Chondrocyte (in vitro differentiated cells): ENCODE measurements at regions not wholly inside any gene's neighbourhood (a gene's known extent, or its start where the extent isn't known, plus 50 kb on each side); places are given as distances from the start of the nearest gene placed in this dataset.
"Not testable (repeated sequence)": the region's sequence is repeated elsewhere in the genome, so short reads cannot be mapped to it uniquely, and the experiment has no call there.

ENCODE experiments used
- DNase-seq: peaks from one replicate; pipeline ENCODE4 v3.0.0; 2021; ENCODE audit warnings: mixed read lengths, low spot score
- H3K27ac Mint-ChIP-seq: one replicate; pipeline ENCODE4 v1.8.0; 2021; ENCODE audit warnings: mild to moderate bottlenecking, moderate library complexity, mixed read lengths; ENCODE audit not compliant: unreplicated experiment
- H3K27me3 Mint-ChIP-seq: 2 replicates; pipeline ENCODE4 v1.8.0; 2021; ENCODE audit warnings: low read depth, mixed read lengths
- H3K36me3 Mint-ChIP-seq: 2 replicates; pipeline ENCODE4 v1.8.0; 2021; ENCODE audit warnings: low read depth, mixed read lengths
- H3K4me1 Mint-ChIP-seq: 2 replicates; pipeline ENCODE4 v1.8.0; 2021; ENCODE audit warnings: low read depth, mild to moderate bottlenecking, mixed read lengths
- H3K4me3 Mint-ChIP-seq: one replicate; pipeline ENCODE4 v1.8.0; 2021; ENCODE audit warnings: mild to moderate bottlenecking, moderate library complexity, mixed read lengths; ENCODE audit not compliant: unreplicated experiment
- H3K9me3 Mint-ChIP-seq: 2 replicates; pipeline ENCODE4 v1.8.0; 2021; ENCODE audit warnings: low read depth, mixed read lengths
- CTCF ChIP-seq: fragments of 200-600 bp; sonication (generic); IDR thresholded peaks from 2 replicates; pipeline ENCODE4 v1.5.0; 2021; ENCODE audit warnings: antibody characterized with exemption, mild to moderate bottlenecking, moderate library complexity

- Mint-ChIP-seq H3K27ac (no peak overlapping the region), H3K4me1 (peaks cover 44% of the 10 kb centered on the region), H3K4me3 (no peak overlapping the region), H3K36me3 (no peaks in the 10 kb centered on the region), H3K27me3 (peaks cover 6% of the 10 kb centered on the region), H3K9me3 (peaks cover 5% of the 10 kb centered on the region)
- no peak for DNase-seq
- TF ChIP-seq CTCF, result peak; percentile 59
Measured at GRCh38 chr7:47180516-47180826, 401.4 kb downstream of the TNS3 start.

GRCh38 chr7:47179812-47180515, 401.9 kb downstream of the TNS3 start:
- Mint-ChIP-seq H3K9me3 (peaks cover 5% of the 10 kb centered on the region), H3K4me3 (no peak overlapping the region), H3K4me1 (peaks cover 39% of the 10 kb centered on the region), H3K36me3 (no peaks in the 10 kb centered on the region), H3K27ac (no peak overlapping the region), H3K27me3 (peaks cover 6% of the 10 kb centered on the region)
- TF ChIP-seq CTCF, result peak; percentile 96
- no peak for DNase-seq

GRCh38 chr7:47172602-47173539, 409.0 kb downstream of the TNS3 start:
- H3K4me1 Mint-ChIP-seq, H3K4me3 Mint-ChIP-seq, DNase-seq, H3K27ac Mint-ChIP-seq, H3K36me3 Mint-ChIP-seq, H3K9me3 Mint-ChIP-seq, H3K27me3 Mint-ChIP-seq: not testable (repeated sequence)

GRCh38 chr7:47170516-47170915, 411.4 kb downstream of the TNS3 start:
- Mint-ChIP-seq H3K27me3 (no peaks in the 10 kb centered on the region), H3K9me3 (no peaks in the 10 kb centered on the region), H3K4me1 (no peaks in the 10 kb centered on the region), H3K36me3 (no peaks in the 10 kb centered on the region), H3K4me3 (no peak overlapping the region), H3K27ac (no peak overlapping the region)
- TF ChIP-seq CTCF, result peak; percentile 75
- no peak for DNase-seq

- no peak for DNase-seq
- TF ChIP-seq CTCF, result no peak
- Mint-ChIP-seq H3K27me3 (no peaks in the 10 kb centered on the region), H3K27ac (no peak overlapping the region), H3K36me3 (peaks cover 1% of the 10 kb centered on the region), H3K4me3 (no peak overlapping the region), H3K4me1 (peaks cover 17% of the 10 kb centered on the region), H3K9me3 (peaks cover 3% of the 10 kb centered on the region)
Measured at GRCh38 chr7:47154791-47155190, 427.1 kb downstream of the TNS3 start.
